MM.1S (cell line): ENCODE measurements at regions not wholly inside any gene's neighbourhood (a gene's known extent, or its start where the extent isn't known, plus 50 kb on each side); places are given as distances from the start of the nearest gene placed in this dataset.

Source experiments
- DNase-seq: peaks from one replicate; pipeline ENCODE4 v3.0.0-alpha.2; 2015
- H2AFZ ChIP-seq: fragments of 300-600 bp; sonication (generic); 2 replicates; pipeline ENCODE4 v1.6.0; 2016; ENCODE audit warnings: antibody characterized with exemption, low read length
- H3F3A ChIP-seq: fragments of 300-600 bp; sonication (generic); 2 replicates; pipeline ENCODE4 v1.6.1; 2016; ENCODE audit warnings: mild to moderate bottlenecking, antibody characterized with exemption, low read length, moderate library complexity, mixed read lengths; ENCODE audit not compliant: insufficient read depth
- H3K27ac ChIP-seq: fragments of 300-600 bp; sonication (generic); 2 replicates; pipeline ENCODE4 v1.5.1; 2016; ENCODE audit warnings: mild to moderate bottlenecking, low read length
- H3K27me3 ChIP-seq: fragments of 300-600 bp; sonication (generic); replicated peaks from 2 replicates; pipeline ENCODE4 v1.6.0; 2016; ENCODE audit warnings: low read length; ENCODE audit not compliant: insufficient read depth
- H3K36me3 ChIP-seq: fragments of 300-600 bp; sonication (generic); replicated peaks from 2 replicates; pipeline ENCODE4 v1.6.1; 2016; ENCODE audit warnings: mild to moderate bottlenecking, low read length, mixed read lengths; ENCODE audit not compliant: insufficient read depth
- H3K4me1 ChIP-seq: fragments of 300-600 bp; sonication (generic); 2 replicates; pipeline ENCODE4 v1.6.1; 2016; ENCODE audit warnings: low read length, mixed read lengths
- H3K4me2 ChIP-seq: fragments of 300-600 bp; sonication (generic); 2 replicates; pipeline ENCODE4 v1.6.0; 2016; ENCODE audit warnings: low read depth, low read length
- H3K4me3 ChIP-seq: fragments of 300-600 bp; sonication (generic); 2 replicates; pipeline ENCODE4 v1.5.1; 2016; ENCODE audit warnings: low read length, mixed read lengths
- H3K79me2 ChIP-seq: fragments of 300-600 bp; sonication (generic); 2 replicates; pipeline ENCODE4 v1.6.1; 2016; ENCODE audit warnings: mixed run types, low read length, mixed read lengths
- H3K9ac ChIP-seq: fragments of 300-600 bp; sonication (generic); 2 replicates; pipeline ENCODE4 v1.6.1; 2016; ENCODE audit warnings: low read length, mixed read lengths
- H3K9me2 ChIP-seq: fragments of 300-600 bp; sonication (generic); replicated peaks from 2 replicates; pipeline ENCODE4 v1.6.1; 2016; ENCODE audit warnings: mild to moderate bottlenecking, low read length, mixed read lengths; ENCODE audit not compliant: insufficient read depth
- H3K9me3 ChIP-seq: fragments of 300-600 bp; sonication (generic); replicated peaks from 2 replicates; pipeline ENCODE4 v1.6.1; 2016; ENCODE audit warnings: mild to moderate bottlenecking, low read length, mixed read lengths; ENCODE audit not compliant: insufficient read depth
- H4K20me1 ChIP-seq: fragments of 300-600 bp; sonication (generic); 2 replicates; pipeline ENCODE4 v1.6.1; 2016; ENCODE audit warnings: mild to moderate bottlenecking, low read length, moderate library complexity, mixed read lengths; ENCODE audit not compliant: insufficient read depth
- CTCF ChIP-seq: fragments of 300-600 bp; sonication (generic); IDR thresholded peaks from 2 replicates; pipeline ENCODE4 v1.5.1; 2016; ENCODE audit warnings: antibody characterized with exemption, low read length, mixed read lengths
- EZH2 ChIP-seq: fragments of 300-600 bp; sonication (generic); optimal IDR thresholded peaks from 2 replicates; pipeline ENCODE3; 2017; ENCODE audit warnings: low read depth, mild to moderate bottlenecking, antibody characterized with exemption, low read length, mixed read lengths
- EZH2phosphoT487 ChIP-seq: fragments of 300-600 bp; sonication (generic); IDR thresholded peaks from 2 replicates; pipeline ENCODE4 v1.6.1; 2018; ENCODE audit warnings: antibody characterized with exemption, low read length

- TF ChIP-seq EZH2phosphoT487 (no peak), EZH2 (no peak), CTCF (no peak)
- H3K27ac ChIP-seq, result no peak overlapping the region
- H3K9me3 ChIP-seq, result no peaks in the 10 kb centered on the region
- H3K27me3 ChIP-seq, result no peaks in the 10 kb centered on the region
- no peak overlapping the region for H3K9ac ChIP-seq
- H4K20me1 ChIP-seq, result no peaks in the 10 kb centered on the region
- H3K9me2 ChIP-seq, result no peaks in the 10 kb centered on the region
- no peak overlapping the region for H2AFZ ChIP-seq
- no peak overlapping the region for H3K4me3 ChIP-seq
- no peaks in the 10 kb centered on the region for H3K79me2 ChIP-seq
- no peaks in the 10 kb centered on the region for H3K4me1 ChIP-seq
- H3K4me2 ChIP-seq, result no peak overlapping the region
- no peaks in the 10 kb centered on the region for H3F3A ChIP-seq
- no peaks in the 10 kb centered on the region for H3K36me3 ChIP-seq
- DNase-seq, result no peak
Observed at GRCh38 chr1:84759756-84760155, 69.5 kb upstream of the SSX2IP start.

GRCh38 chr1:84758968-84759491, 68.8 kb upstream of the SSX2IP start:
- no peak overlapping the region for H2AFZ ChIP-seq
- H3F3A ChIP-seq, result no peaks in the 10 kb centered on the region
- no peaks in the 10 kb centered on the region for H3K36me3 ChIP-seq
- H3K9ac ChIP-seq, result no peak overlapping the region
- no peak for DNase-seq
- no peaks in the 10 kb centered on the region for H3K4me1 ChIP-seq
- H3K79me2 ChIP-seq, result no peaks in the 10 kb centered on the region
- TF ChIP-seq CTCF (no peak), EZH2phosphoT487 (no peak), EZH2 (no peak)
- H3K4me3 ChIP-seq, result no peak overlapping the region
- H3K9me3 ChIP-seq, result no peaks in the 10 kb centered on the region
- H3K27ac ChIP-seq, result no peak overlapping the region
- no peaks in the 10 kb centered on the region for H4K20me1 ChIP-seq
- H3K27me3 ChIP-seq, result no peaks in the 10 kb centered on the region
- H3K4me2 ChIP-seq, result no peak overlapping the region
- H3K9me2 ChIP-seq, result no peaks in the 10 kb centered on the region

- H3K79me2 ChIP-seq, result no peaks in the 10 kb centered on the region
- H3K4me2 ChIP-seq, result no peak overlapping the region
- no peak overlapping the region for H3K9ac ChIP-seq
- H3K4me1 ChIP-seq, result no peaks in the 10 kb centered on the region
- H3K27me3 ChIP-seq, result no peaks in the 10 kb centered on the region
- H4K20me1 ChIP-seq, result no peaks in the 10 kb centered on the region
- H3K27ac ChIP-seq, result no peak overlapping the region
- H3K9me3 ChIP-seq, result no peaks in the 10 kb centered on the region
- no peaks in the 10 kb centered on the region for H3K9me2 ChIP-seq
- H3K36me3 ChIP-seq, result no peaks in the 10 kb centered on the region
- TF ChIP-seq EZH2phosphoT487 (no peak), EZH2 (no peak), CTCF (no peak)
- no peaks in the 10 kb centered on the region for H3F3A ChIP-seq
- no peak overlapping the region for H3K4me3 ChIP-seq
- no peak overlapping the region for H2AFZ ChIP-seq
- DNase-seq, result no peak
Observed at GRCh38 chr1:84758476-84758875, 68.2 kb upstream of the SSX2IP start.
